ENCODE measurements at regions not wholly inside any gene's neighbourhood (a gene's known extent, or its start where the extent isn't known, plus 50 kb on each side); places are given as distances from the start of the nearest gene placed in this dataset.

DNA sequence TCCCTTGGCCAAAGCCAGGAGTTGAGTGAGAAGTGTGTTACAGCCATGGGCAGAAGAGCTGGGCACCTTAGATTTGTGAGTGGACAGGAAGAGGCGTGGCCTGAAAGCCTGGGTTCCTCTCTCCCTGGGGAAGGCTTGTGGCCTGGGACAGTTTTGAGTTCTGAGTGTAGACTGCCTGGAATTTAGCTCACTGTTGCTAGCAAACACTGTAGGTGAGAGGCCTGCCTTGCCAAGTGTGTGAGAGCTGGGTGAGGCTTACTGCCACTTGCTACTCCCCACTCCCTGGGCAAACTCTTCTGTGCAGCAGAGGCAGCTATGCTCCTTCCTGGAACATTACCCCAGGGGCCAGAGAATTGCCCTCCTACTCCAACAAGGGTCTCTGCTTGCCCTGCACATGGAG lies 150.0 kb upstream of the GALNT5 start:
- Histone ChIP-seq H3K9ac (ENCODE audit: insufficient read length) (no peak overlapping the region), H3K9me3 (ENCODE audit: low read depth, low read length) (no peaks in the 10 kb centered on the region), H3K4me3 (no peak overlapping the region), H3K36me3 (ENCODE audit: insufficient read depth, low read length) (no peaks in the 10 kb centered on the region), H3K27ac (no peak overlapping the region)
- no peak for DNase-seq (ENCODE audit: low read depth, low spot score)
- TF ChIP-seq FOXP2 (optimal IDR thresholded peaks at IDR 0.05; ENCODE audit: control extremely low read depth, extremely low read length, insufficient read depth): no peak
- no peak for TF ChIP-seq POLR2AphosphoS5 (IDR thresholded peaks at IDR 0.05; ENCODE audit: borderline replicate concordance, low read depth, low read length)
- TF ChIP-seq EZH2 (IDR thresholded peaks at IDR 0.05): no peak

DNA sequence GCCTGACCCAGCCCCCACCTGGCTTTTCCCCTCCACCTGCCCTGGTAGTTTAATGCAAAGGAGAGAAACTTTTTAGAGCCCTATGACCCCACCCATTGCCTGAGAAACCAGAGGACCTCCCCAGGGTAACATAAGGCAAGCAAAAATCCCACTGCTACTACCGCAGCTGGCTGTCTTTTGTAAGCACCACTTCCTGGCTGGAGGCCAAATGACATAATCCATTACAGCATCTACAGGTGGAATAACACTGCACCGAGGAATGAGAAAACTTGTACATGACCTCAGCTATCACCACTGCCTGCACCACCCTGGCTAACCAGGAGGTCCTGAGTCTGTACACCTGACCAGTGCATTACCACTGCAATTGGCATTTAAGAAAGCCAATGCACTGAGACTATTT lies 149.6 kb upstream of the GALNT5 start:
- Histone ChIP-seq H3K4me3 (no peak overlapping the region), H3K36me3 (ENCODE audit: insufficient read depth, low read length) (no peaks in the 10 kb centered on the region), H3K9me3 (ENCODE audit: low read depth, low read length) (no peaks in the 10 kb centered on the region), H3K9ac (ENCODE audit: insufficient read length) (no peak overlapping the region), H3K27ac (no peak overlapping the region)
- no peak for TF ChIP-seq FOXP2 (optimal IDR thresholded peaks at IDR 0.05; ENCODE audit: control extremely low read depth, extremely low read length, insufficient read depth)
- TF ChIP-seq POLR2AphosphoS5 (IDR thresholded peaks at IDR 0.05; ENCODE audit: borderline replicate concordance, low read depth, low read length): no peak
- TF ChIP-seq EZH2 (IDR thresholded peaks at IDR 0.05): no peak
- DNase-seq (ENCODE audit: low read depth, low spot score): no peak

DNA sequence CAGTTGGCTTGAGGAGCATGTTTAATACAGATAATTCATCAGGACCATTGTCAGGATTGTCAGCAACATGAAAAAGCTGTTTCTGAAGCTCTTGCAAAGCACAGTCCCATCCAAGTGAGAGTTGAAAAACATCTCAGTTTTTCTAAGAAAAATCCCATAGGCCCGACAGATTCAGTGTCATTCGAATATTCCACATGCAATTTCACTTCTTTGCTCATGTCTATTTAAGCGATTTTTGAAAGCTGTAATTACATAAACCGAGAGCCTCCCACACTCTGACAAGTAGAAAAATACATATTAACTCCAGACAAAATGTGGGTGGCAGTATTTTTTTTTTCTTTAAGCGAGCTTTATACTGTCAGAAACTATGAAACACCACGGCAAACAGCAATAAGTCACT lies 134.7 kb upstream of the GALNT5 start:
- H3K36me3 ChIP-seq (ENCODE audit: insufficient read depth, low read length): no peaks in the 10 kb centered on the region
- TF ChIP-seq POLR2AphosphoS5 (IDR thresholded peaks at IDR 0.05; ENCODE audit: borderline replicate concordance, low read depth, low read length) (no peak), EZH2 (IDR thresholded peaks at IDR 0.05) (no peak), FOXP2 (optimal IDR thresholded peaks at IDR 0.05; ENCODE audit: control extremely low read depth, extremely low read length, insufficient read depth) (no peak)
- H3K9me3 ChIP-seq (ENCODE audit: low read depth, low read length): no peaks in the 10 kb centered on the region
- no peak for DNase-seq (ENCODE audit: low read depth, low spot score)
- H3K4me3 ChIP-seq: no peak overlapping the region
- H3K27ac ChIP-seq: no peak overlapping the region
- H3K9ac ChIP-seq (ENCODE audit: insufficient read length): no peak overlapping the region

DNA sequence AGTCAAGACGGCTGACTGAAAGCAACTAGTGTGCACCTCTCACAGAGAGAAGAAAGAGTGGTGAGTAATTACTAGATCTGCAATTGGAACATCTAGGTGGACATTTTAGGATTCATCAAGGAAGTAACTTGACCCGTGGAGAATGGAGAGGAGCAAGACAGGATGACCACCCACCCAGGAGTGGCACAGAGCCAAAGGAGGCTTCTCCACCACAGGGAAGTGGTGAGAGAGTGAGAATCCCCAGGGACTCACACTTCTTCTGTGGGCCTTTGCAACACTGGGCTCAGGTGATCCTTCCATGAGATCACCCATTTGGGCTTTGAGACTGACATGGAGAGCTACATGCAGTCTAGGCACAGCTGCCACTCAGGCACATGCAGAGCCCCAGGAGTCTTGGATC lies 132.8 kb upstream of the GALNT5 start:
- TF ChIP-seq POLR2AphosphoS5 (IDR thresholded peaks at IDR 0.05; ENCODE audit: borderline replicate concordance, low read depth, low read length) (no peak), FOXP2 (optimal IDR thresholded peaks at IDR 0.05; ENCODE audit: control extremely low read depth, extremely low read length, insufficient read depth) (no peak), EZH2 (IDR thresholded peaks at IDR 0.05) (no peak)
- H3K36me3 ChIP-seq (ENCODE audit: insufficient read depth, low read length): no peaks in the 10 kb centered on the region
- H3K9me3 ChIP-seq (ENCODE audit: low read depth, low read length): no peaks in the 10 kb centered on the region
- no peak for DNase-seq (ENCODE audit: low read depth, low spot score)
- no peak overlapping the region for H3K4me3 ChIP-seq
- H3K9ac ChIP-seq (ENCODE audit: insufficient read length): no peak overlapping the region
- H3K27ac ChIP-seq: no peak overlapping the region

DNA sequence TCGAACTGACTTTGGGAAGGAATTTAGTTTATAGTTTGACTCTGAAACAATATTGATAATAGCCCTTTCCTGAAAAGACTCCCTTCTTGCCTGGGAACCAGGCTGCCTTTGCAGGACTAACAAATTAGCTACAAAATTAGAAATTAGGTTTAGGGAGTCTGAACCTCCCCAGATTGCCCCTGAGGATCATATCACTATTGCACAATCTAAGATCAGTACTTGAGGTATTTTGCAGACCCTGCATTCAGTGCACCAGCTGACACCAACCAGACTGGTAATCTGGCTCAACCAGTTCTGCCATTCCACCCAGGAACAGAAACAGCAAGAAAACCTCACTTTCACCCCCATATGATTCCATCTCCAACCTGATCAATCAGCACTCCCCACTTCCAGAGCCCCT lies 131.8 kb upstream of the GALNT5 start:
- Histone ChIP-seq H3K4me3 (no peak overlapping the region), H3K27ac (no peak overlapping the region), H3K36me3 (ENCODE audit: insufficient read depth, low read length) (no peaks in the 10 kb centered on the region), H3K9ac (ENCODE audit: insufficient read length) (no peak overlapping the region), H3K9me3 (ENCODE audit: low read depth, low read length) (no peaks in the 10 kb centered on the region)
- no peak for DNase-seq (ENCODE audit: low read depth, low spot score)
- TF ChIP-seq EZH2 (IDR thresholded peaks at IDR 0.05) (no peak), FOXP2 (optimal IDR thresholded peaks at IDR 0.05; ENCODE audit: control extremely low read depth, extremely low read length, insufficient read depth) (no peak), POLR2AphosphoS5 (IDR thresholded peaks at IDR 0.05; ENCODE audit: borderline replicate concordance, low read depth, low read length) (no peak)

DNA sequence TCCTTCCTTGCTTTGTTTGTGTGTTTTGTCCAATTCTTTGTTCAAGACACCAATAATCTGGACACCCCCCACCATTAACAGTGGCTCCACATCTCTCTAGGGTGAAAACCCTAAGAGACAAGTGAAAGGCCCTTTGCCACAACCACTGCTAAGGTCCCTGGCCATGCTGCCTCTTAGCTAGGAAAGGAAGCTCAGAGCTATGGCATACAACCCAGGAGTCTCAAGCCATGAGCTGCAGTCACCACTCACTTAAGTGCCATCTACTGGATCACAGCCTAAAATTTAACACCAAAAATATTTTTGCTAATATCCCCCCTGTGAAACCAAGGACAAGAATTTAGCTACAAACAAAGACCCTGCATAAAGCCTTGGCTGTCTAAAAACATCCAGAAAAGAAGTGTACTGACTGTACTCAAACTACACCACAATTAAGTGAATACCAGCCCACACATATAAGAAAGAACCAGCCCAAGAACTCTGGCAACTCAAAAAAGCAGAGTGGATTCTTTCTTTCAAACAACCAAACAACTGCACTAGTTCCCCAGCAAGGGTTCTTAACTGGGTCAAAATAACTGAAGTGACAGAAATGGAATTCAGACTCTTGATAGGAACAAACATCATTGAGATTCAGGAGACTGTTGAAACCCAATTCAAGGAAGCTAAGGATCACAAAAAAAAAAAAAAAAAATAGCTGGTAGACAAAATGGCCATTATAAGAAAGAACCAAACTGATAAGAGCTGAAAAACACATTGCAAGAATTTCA lies 130.1 kb upstream of the GALNT5 start:
- TF ChIP-seq POLR2AphosphoS5 (IDR thresholded peaks at IDR 0.05; ENCODE audit: borderline replicate concordance, low read depth, low read length) (no peak), EZH2 (IDR thresholded peaks at IDR 0.05) (no peak), FOXP2 (optimal IDR thresholded peaks at IDR 0.05; ENCODE audit: control extremely low read depth, extremely low read length, insufficient read depth) (no peak)
- Histone ChIP-seq H3K9ac (ENCODE audit: insufficient read length) (no peak overlapping the region), H3K27ac (no peak overlapping the region), H3K9me3 (ENCODE audit: low read depth, low read length) (no peaks in the 10 kb centered on the region), H3K36me3 (ENCODE audit: insufficient read depth, low read length) (no peaks in the 10 kb centered on the region), H3K4me3 (no peak overlapping the region)
- no peak for DNase-seq (ENCODE audit: low read depth, low spot score)

DNA sequence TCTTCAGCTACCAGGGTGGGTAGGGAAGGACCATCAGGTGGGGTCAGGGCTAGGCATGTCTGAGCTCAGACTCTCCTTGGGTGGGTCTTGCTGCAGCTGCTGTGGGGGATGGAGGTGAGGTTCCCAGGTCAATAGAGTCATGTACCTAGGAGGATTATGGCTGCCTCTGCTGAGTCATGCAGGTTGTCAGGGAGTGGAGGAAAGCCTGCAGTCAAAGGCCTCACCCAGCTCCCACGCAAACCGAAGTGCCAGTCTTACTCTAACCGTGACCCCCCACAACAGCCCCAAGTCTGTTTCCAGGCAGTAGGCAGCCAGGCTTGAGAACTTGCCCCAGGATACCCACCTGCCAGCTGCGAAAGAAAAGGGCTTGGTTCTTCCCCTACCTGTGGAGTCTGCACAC lies 113.6 kb upstream of the GALNT5 start:
- DNase-seq (ENCODE audit: low read depth, low spot score): no peak
- TF ChIP-seq POLR2AphosphoS5 (IDR thresholded peaks at IDR 0.05; ENCODE audit: borderline replicate concordance, low read depth, low read length): no peak
- TF ChIP-seq EZH2 (IDR thresholded peaks at IDR 0.05): no peak
- TF ChIP-seq FOXP2 (optimal IDR thresholded peaks at IDR 0.05; ENCODE audit: control extremely low read depth, extremely low read length, insufficient read depth): no peak

DNA sequence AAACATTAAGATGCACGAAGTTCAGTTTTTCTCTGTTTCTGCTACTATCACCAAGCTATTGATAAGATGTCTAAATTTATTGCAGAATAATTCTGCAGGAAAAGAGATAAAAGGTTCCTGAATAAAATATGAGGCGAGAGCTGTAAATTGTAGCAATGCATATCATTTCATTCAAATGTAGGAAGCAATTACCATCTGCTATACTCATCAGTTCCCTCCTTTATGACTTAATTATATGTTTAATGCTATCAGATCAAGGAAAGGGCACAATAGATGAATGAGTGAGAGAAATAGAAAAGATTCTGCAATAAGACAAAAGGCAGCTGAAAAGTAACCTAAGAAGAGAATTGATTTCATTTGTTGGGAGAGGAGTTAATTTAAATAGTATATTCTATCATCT lies 108.2 kb upstream of the GALNT5 start:
- no peak overlapping the region for H3K4me3 ChIP-seq
- H3K27ac ChIP-seq: no peak overlapping the region
- H3K9me3 ChIP-seq (ENCODE audit: low read depth, low read length): no peaks in the 10 kb centered on the region
- no peak overlapping the region for H3K9ac ChIP-seq (ENCODE audit: insufficient read length)
- no peaks in the 10 kb centered on the region for H3K36me3 ChIP-seq (ENCODE audit: insufficient read depth, low read length)
- no peak for TF ChIP-seq EZH2 (IDR thresholded peaks at IDR 0.05)
- no peak for TF ChIP-seq FOXP2 (optimal IDR thresholded peaks at IDR 0.05; ENCODE audit: control extremely low read depth, extremely low read length, insufficient read depth)
- TF ChIP-seq POLR2AphosphoS5 (IDR thresholded peaks at IDR 0.05; ENCODE audit: borderline replicate concordance, low read depth, low read length): no peak
- no peak for DNase-seq (ENCODE audit: low read depth, low spot score)

More for the DNA sequence above, 113.6 kb upstream of the GALNT5 start:
- no peak overlapping the region for H3K9ac ChIP-seq (ENCODE audit: insufficient read length)
- no peak overlapping the region for H3K27ac ChIP-seq
- no peaks in the 10 kb centered on the region for H3K36me3 ChIP-seq (ENCODE audit: insufficient read depth, low read length)
- H3K9me3 ChIP-seq (ENCODE audit: low read depth, low read length): no peaks in the 10 kb centered on the region
- H3K4me3 ChIP-seq: no peak overlapping the region

DNA sequence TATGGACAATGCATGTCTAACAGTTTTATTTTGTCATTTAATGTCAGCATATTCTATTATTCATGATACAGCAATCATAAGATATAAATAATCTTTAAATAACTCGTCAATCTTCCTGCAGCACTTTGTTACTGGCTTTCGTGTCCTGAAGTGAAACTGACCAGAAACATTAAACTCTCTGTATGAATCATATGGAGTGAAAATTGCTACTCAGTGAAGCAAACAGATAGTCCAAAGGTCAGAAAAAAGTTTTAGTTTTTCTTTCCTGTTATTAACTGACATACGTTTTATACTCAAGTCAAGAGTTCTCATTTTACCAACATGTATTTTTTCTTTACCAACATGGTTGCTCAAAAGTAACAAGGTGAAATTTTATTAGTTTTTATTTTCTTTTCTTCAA lies 106.8 kb upstream of the GALNT5 start:
- TF ChIP-seq FOXP2 (optimal IDR thresholded peaks at IDR 0.05; ENCODE audit: control extremely low read depth, extremely low read length, insufficient read depth): no peak
- no peak for TF ChIP-seq POLR2AphosphoS5 (IDR thresholded peaks at IDR 0.05; ENCODE audit: borderline replicate concordance, low read depth, low read length)
- no peak for TF ChIP-seq EZH2 (IDR thresholded peaks at IDR 0.05)
- DNase-seq (ENCODE audit: low read depth, low spot score): no peak
- H3K27ac ChIP-seq: no peak overlapping the region
- H3K9ac ChIP-seq (ENCODE audit: insufficient read length): no peak overlapping the region
- H3K36me3 ChIP-seq (ENCODE audit: insufficient read depth, low read length): no peaks in the 10 kb centered on the region
- no peaks in the 10 kb centered on the region for H3K9me3 ChIP-seq (ENCODE audit: low read depth, low read length)
- no peak overlapping the region for H3K4me3 ChIP-seq

All from SK-N-MC (cell line).